ENCODE measurements at regions not wholly inside any gene's neighbourhood (a gene's known extent, or its start where the extent isn't known, plus 50 kb on each side); places are given as distances from the start of the nearest gene placed in this dataset.

DNA sequence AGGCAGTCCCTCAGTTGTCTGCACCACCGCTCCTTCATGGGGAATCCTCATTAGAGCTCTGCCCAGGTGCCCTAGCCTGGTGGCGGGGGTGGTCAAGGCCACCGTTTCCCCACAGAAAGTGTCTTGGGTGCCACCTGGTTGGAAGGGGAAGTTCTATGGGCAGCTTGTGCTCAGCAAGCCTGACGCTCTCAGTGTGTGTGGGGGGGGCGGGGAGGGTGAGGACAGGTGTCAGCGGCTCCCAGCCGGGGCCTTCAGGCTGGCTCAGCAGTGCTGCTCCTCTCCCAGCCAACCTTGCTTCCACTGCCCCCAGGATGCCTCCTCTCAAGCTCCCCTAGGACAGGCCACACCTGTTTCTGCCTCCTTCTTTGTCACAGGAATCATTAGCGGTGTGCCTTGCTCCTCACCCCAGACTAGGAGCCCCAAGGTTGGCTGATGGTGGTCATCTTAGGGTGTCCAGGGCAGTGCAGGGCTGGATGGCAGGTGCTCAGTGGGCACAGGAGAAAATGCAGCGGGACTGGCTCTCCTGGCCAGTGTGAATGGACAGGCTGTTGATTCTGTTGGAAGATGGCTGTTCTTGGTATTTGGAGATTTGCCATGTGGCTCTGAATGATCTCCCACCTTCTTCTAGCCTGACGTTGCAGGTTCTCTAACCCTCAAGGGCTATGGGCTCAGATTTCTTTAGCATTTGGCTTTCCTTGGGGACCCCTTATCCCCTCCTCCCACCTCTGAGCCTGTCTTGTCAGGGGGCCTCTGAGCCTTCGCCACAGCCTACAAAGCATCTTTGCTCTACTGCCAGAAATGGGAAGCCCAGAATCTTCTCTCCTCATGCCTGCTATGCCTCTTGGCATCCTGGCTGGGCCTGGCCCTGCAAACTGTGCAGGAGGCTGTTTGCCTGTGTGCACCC, 185.8 kb upstream of the HS6ST1 start (continued):
- TF ChIP-seq ETS1 (conservative IDR thresholded peaks at IDR 0.05; ENCODE audit: control insufficient read depth, low read depth, low read length) (no peak), FOXK1 (CRISPR knock-in tag; IDR thresholded peaks at IDR 0.05; ENCODE audit: borderline replicate concordance) (no peak), ETV5 (CRISPR knock-in tag; IDR thresholded peaks at IDR 0.05; ENCODE audit: low read depth) (no peak), PYGO2 (tag; IDR thresholded peaks at IDR 0.05) (no peak), ZNF764 (CRISPR knock-in tag; IDR thresholded peaks at IDR 0.05; ENCODE audit: low read depth) (no peak)

GRCh38 chr2:128505150-128505490, 186.5 kb upstream of the HS6ST1 start:
- CTCF ChIA-PET (ENCODE audit: low intra/inter-chr PET ratio): no interaction called here
- H3K9me1 ChIP-seq (ENCODE audit: control insufficient read depth, insufficient read depth, low read length): no peaks in the 10 kb centered on the region
- no peak overlapping the region for H3K27ac ChIP-seq (ENCODE audit: extremely low read depth, low read depth, low read length)
- no peak for DNase-seq (ENCODE audit: extremely low read depth in 1 of 4, low spot score in 3 of 4)
- BruUV-seq (replicated peaks): no TSS peak
- FAIRE-seq: no peak
- intact Hi-C loops (cut with micrococcal nuclease) (no loop called here), in situ Hi-C loops (cut with MboI) (no loop called here)
- H3K36me3 ChIP-seq (ENCODE audit: control insufficient read depth, insufficient read depth, low read length): no peaks in the 10 kb centered on the region
- H3K9me3 ChIP-seq (replicated peaks; ENCODE audit: control insufficient read depth, insufficient read depth, low read depth, low read length): no peaks in the 10 kb centered on the region
- POLR2A ChIA-PET: no interaction called here
- H3K9ac ChIP-seq (ENCODE audit: insufficient read depth in 1 of 2, low read depth in 2 of 2, low read length in 2 of 2): no peak overlapping the region
- no peaks in the 10 kb centered on the region for H3K79me2 ChIP-seq (ENCODE audit: control insufficient read depth, insufficient read depth, low read length)
- WGBS (ENCODE audit: insufficient coverage, low coverage, missing lambda C conversion rate): 0% methylated on average over 6 of the region's 6 CpGs
- H2AFZ ChIP-seq (ENCODE audit: low read depth, low read length): no peak overlapping the region
- no peak for TF ChIP-seq TAF7 (tag; IDR thresholded peaks at IDR 0.05)
- no peak overlapping the region for H3K4me3 ChIP-seq
- no peak for ATAC-seq
- H3K27me3 ChIP-seq (ENCODE audit: control insufficient read depth in 2 of 2, insufficient read depth in 2 of 2, low read length in 2 of 2): peaks cover 5 to 23% of the 10 kb centered on the region in 2 experiments; a peak in 4 of 5 replicates
- H3K4me1 ChIP-seq (replicated peaks in 1 of 2; ENCODE audit: control insufficient read depth in 2 of 2, insufficient read depth in 2 of 2, low read length in 2 of 2): peaks cover 3 to 6% of the 10 kb centered on the region in 2 experiments; a peak in 2 of 5 replicates
- peaks cover 4% of the 10 kb centered on the region; the same call in 1 of the 2 replicates for H4K20me1 ChIP-seq (replicated peaks; ENCODE audit: control insufficient read depth, insufficient read depth, low read length)
- no peak overlapping the region for H3K4me2 ChIP-seq (ENCODE audit: insufficient read depth, low read length)
